GM19239 (cell line): ENCODE measurements at regions not wholly inside any gene's neighbourhood (a gene's known extent, or its start where the extent isn't known, plus 50 kb on each side); places are given as distances from the start of the nearest gene placed in this dataset.

ENCODE experiments used
- DNase-seq: peaks from one replicate; pipeline ENCODE4 v3.0.0; 2011; ENCODE audit warnings: low spot score; ENCODE audit not compliant: insufficient read length
- FAIRE-seq: peaks from 2 replicates; lab custom pipeline; 2011; peaks lifted over from hg19 to GRCh38; lab: Jason Lieb, UNC

DNA sequence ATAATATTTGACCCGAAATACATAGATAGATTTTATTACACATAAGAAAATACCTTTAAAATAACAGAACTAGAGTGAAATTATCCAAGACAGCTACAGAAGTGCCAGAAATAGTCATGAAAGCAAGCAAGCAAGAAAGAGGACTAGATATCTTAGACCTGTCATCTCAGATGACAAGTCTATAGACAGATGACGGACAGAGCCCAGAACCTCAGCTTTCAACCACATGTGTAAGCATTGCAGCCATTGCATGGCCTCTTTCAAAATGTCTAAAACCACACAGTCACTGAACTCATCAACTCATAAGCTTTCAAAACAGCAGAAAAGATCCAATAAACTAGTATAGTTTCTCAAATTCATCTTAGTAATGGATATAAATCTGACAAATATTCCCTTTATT lies 59.8 kb upstream of the FHIT start:
- FAIRE-seq: no peak
- no peak for DNase-seq

DNA sequence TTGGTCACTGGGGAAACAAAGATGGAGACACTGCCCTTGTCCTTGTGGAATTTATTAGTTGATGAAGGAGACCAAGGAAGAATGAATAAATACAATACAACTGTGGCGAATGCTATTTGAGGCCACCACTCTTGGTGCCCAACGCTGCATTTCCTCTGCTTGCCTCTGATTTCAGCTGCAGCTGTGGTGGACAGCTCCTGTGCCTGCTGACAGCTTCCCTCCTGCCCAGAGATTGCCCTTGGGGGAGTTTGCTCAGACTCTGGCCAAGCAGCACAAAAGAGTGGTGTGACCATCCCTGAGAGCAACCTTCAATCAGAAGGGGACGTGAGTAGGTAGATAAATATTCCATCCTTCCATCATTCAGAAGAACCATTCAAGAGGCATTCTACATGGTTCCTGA lies 64.6 kb upstream of the FHIT start:
- no peak for DNase-seq
- FAIRE-seq: no peak

DNA sequence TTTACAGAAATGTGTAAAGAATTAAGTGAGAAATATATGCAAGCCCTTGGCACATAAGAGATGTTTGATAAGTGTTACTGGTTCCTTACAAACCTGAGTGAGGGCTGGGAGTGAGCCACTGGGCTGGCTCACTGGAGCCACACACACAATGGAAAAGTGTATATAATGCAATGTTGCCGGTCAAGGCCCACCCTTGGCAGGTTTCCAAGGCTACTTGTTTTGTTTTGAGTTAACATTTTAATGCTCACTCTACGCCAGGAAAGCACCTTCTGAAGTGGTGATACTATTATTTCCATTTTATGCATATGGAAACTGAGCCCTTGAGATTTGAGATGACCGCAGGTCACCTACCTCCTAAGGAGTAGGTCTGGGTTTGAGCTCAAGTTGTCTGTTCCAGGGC lies 71.8 kb upstream of the FHIT start:
- no peak for FAIRE-seq
- no peak for DNase-seq

DNA sequence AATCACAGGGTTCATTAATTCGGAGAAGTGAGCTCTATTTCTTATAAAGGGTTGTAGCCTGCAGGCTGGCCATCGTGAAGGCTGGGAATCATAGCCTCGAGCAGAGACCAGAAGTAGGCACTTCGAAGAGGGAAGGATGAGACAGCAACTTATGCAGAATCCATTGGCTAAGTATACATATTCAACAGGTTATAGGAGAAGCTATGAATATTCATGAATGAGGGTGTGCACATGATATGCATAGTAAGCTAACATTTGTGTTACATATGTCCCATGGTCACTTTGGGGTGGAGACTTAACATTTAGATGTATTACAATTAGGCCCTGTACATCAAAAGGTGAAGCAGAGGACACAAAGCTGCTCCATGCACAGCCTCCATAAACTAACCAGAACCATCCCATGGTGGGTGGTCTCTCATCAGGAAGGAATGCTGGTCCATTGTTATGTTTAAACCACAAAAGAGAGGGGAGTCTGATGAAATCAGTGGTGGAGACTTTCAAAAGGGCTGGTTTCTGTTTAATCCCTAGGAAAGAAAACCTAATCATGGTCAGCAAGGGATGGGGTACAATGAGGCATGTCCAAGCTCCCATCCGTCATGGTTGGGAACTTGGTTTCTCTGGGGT lies 80.8 kb upstream of the FHIT start:
- FAIRE-seq (no peak), DNase-seq (no peak)

DNA sequence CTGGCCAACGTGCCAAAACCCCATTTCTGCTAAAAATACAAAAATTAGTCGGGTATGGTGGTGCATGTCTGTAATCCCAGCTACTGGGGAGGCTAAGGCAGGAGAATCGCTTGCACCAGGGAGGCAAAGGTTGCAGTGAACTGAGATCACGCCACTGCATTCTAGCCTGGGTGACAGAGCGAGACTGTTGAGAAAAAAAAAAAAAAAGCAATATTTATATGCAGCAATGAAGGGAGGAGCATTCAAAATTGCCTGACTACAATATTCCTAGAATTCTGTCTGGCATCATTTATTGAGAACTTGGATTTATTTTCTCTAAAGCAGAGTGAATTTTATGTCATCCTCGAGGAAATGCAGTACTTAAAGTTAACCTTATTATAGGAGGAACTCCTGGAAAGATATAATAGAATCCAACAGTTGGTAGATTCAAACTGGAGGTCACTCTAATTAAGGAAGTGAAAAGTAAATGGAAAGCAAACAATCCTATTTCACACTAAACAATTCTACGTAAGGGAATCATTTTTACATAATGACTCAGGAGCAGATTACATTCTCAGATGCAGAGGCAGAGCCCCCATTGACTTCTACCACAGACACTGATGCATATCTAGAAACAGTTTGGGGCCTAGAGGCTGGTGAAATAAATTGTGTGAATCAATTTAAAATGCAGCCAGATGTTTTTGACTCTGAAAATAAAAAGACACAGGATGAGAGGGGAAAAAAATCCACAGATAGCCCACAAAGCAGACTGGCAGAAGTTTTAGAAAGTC lies 82.1 kb upstream of the FHIT start:
- DNase-seq (no peak), FAIRE-seq (no peak)

DNA sequence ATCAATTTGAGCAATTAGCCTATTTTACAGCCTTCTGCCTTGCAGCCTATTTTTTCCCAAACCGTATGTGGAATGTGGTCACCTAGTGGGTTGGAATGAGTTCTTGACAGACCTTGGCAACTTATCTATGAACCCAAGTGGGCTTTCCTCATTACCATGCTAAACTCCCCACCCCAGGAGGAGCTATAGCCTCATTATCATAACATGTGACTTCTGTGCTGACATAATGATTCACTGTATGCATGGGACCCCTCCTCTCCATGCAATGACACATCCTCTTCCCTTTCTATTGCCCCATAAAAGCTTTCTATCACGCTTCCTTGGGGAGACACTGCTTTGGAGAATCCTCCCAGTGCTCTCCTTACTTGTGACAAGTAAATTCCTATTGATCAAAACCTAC lies 83.5 kb upstream of the FHIT start:
- FAIRE-seq (no peak), DNase-seq (no peak)

DNA sequence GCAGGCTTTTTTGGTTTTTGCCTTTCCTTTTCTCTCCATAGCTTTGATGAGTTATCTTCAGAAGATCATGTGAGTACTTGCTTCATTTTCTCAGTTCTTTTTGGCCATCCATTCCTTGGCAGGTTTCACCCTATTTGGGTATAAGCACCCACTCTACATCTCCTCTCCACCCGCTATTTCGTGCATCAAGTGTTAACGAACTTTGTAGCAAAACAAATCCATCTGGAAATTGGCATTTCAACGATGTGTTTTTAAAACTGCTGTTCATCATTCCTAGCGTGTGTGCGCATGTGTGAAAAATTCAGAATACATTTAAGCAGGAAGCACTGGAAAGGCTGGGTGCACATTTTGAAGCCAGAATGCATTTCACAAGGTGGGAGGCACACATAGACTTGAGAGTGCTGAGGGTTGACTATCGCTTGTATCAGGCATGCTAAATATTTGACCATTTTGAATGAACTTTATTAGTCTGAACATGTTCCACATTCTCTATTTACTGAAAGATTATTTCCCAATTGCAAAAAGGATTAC lies 89.7 kb upstream of the FHIT start:
- DNase-seq (no peak), FAIRE-seq (no peak)

DNA sequence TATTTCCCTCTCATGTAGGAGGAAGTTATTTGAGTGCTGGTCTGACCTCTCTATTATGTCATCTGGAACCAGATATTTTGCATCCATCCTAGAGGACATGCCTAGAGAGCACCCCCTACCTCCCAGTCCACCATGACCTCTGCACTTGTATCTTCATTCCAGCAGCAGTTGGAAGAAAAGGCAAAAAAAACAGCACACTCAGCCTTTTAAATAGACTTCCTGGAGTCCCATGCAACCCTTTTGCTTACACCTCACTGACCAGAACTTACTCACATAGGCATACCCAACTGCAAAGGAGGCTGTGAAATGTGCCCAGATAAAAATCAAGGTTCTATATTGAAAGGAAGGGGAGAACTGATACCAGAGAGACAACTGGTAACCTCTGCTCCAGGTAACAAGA lies 92.3 kb upstream of the FHIT start:
- no peak for FAIRE-seq

DNA sequence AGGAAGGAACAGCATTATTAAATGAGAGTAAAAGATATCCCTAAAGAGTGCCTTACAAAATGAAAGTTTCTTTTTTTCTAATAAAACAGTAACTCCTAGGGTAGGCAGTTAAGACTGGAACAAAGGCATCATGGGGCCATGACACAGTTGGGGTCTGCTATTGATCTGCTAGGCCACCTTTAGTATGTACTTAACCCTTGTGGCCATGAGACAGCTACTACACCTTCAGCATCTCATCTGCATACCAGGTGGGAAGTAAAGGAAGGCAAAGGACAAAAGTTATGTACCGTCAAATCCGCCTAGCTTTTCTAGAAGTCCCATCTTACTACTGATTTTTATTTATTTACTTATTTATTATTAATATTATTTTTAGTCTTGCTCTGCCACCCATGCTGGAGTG lies 93.8 kb upstream of the FHIT start:
- DNase-seq: no peak
- no peak for FAIRE-seq

More for the DNA sequence above, 92.3 kb upstream of the FHIT start:
- no peak for DNase-seq

DNA sequence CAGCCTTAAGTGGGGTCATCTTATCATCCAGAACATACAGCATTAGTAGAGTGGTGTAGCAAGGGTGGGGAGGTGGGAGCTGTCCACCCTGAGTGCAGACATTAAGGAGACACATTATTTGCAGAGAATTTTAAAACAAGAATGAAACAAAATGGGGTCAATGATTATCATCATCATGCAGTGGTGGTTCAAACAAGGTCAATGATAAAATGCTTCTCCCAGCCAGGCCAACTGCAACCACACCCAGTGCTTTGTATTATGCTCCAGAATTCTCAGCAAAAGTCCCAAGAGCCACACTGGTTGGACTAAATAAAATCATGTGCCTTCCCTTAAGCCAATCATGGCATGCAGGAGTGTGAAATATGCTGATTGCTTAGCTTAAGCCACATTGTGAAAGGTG lies 96.7 kb upstream of the FHIT start:
- DNase-seq: no peak
- FAIRE-seq: no peak

DNA sequence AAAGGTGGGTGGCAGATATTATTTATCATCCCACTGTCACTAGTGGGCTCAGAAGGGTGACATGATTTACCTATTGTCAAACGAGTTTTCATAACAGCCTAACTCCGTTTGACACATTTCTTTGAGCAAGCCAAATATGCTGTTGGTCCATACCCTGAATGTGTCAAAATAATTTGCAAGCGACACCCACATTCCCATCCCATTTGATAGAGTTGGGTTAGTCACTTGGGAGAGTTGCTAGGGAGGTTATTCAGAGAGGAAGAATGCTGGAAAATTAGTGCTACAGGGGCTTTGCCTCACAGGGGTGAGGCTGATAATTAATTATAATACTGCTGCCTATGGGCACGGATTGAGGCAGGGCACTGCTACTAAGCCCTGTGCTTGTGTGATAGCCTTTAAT lies 98.5 kb upstream of the FHIT start:
- DNase-seq: no peak
- no peak for FAIRE-seq

DNA sequence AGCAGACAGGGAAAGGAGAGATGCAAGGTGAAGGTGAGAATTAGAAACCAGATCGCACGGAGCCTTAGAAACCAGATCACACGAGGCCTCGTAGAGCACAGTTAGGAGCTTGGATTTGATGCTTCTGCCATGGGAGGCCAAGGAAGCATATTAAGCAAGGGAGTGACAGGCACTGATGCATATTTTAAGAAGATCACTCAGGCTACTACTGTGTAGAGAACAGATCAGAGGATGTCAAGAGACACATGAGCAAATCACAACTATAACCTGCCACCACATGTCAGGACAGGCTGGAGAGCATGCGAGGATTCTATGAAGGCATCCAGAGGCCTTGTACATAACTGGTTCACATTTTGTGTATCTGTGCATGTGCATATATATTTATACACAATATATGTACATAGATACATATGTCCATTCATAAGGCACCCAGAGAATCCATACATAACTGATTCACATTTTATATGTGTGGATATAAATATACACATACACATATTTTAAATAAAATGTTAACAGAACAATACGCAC lies 99.6 kb upstream of the FHIT start:
- no peak for FAIRE-seq
- DNase-seq: no peak

DNA sequence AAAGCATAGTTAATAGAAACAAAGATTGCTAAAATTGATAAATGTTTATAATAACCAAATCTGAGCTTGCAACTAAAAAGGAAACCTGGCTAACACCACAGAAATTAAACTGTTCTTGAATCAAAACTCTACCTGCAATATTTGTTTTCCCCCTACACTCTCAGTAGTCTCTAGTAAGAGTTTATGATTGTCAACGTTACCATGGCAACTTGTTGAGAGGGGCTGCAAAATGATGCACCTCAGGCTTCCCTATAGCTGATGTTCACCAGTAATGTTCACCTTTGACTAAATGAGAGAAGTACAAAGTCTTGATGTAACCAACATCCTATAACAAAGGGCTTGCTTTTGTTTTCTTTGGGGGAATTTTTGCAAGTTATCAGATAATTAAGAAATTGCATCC lies 101.1 kb upstream of the FHIT start:
- DNase-seq (no peak), FAIRE-seq (no peak)

DNA sequence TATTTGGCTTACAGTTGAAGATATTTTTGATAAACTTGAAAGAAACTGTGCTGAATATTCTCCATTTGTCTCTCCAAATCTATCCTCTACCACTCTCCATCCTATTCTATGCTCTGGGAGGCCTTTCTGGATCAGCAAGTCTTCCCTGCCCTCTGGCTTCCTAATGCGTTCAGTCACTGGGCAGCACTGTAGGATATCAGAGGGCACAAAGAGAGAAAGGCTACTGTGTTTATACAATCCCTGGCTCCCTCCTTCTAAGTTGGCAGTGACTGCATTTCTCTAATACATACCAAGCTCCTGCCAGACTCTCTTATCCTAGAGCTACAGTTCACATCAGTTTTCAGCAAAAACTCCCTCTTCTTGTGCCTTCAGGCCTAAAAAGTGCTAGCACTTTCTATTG lies 102.1 kb upstream of the FHIT start:
- no peak for DNase-seq
- no peak for FAIRE-seq

DNA sequence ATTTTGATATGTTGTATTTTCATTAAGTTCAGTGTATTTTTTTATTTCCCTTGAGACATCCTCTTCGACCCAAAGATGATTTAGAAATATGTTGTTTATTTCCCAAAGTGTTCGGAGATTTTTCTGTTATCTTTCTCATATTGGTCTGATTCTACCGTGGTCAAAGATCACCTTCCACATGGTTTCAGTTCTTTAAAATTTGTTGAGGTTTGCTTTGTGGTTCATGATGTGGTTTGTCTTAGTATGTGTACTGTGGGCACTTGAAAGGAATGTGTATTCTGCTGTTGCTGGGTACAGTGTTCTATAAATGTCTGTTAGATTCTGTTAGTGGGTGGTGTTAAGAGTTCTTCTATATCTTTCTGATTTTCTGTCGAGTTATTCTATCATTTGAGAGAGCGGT lies 103.4 kb upstream of the FHIT start:
- FAIRE-seq: peak; percentile 84

DNA sequence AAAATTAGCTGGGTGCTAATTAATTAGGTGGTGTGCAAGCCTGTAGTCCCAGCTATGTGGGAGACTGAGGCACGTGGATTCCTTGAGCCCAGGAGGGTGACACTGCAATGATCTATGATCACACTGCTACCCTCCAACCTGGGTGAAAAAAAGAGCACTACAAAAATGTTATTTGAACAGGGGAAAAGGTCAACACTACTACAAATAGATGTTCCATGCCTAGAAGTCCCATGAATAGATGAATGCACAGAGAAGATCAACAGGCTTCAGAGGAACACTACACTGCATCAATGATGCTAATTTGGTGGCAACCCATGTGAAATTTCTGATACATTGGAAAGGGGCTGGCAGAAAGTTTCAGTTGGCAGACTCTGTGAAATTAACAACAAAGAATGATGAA lies 105.4 kb upstream of the FHIT start:
- FAIRE-seq (no peak), DNase-seq (no peak)

More for the DNA sequence above, 103.4 kb upstream of the FHIT start:
- no peak for DNase-seq

DNA sequence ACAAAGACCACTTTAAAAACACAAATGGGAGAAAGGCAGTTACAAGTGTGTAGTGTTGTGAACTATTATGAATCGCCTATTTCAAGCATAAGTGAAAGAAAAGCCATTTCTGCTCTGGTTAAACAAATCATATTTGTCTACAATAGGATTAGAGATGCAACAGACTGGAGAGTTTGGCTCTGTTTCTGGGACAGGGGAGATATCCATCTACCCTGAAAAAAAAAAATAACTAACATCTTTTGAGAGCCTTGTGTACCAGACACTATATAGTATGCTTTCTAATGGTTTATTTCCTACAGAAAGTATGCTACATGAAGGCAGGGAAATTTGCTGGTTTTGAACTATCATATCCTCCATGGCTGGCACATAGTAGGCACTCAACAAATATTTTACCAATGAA lies 106.7 kb upstream of the FHIT start:
- no peak for FAIRE-seq
- DNase-seq: no peak

DNA sequence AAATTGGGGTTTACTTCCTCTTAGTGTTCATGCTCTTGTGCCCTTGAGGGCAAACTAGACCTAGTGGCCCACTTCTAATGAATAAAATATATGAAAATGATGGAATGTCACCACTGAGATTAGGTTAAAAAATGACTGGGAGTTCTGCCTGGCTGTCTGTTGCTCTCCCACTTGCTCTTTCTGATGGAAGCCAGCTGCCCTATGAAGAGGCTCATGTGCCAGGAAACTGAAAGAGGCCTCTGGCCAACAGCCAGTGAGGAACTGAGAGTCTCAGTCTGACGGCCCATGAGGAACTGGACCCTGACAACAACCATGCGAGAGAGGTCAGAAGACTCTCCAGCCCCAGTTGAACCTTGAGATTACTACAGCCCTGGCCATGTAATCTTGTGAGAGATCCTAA lies 107.1 kb upstream of the FHIT start:
- FAIRE-seq (peak; percentile 99), DNase-seq (peak; percentile 53)

DNA sequence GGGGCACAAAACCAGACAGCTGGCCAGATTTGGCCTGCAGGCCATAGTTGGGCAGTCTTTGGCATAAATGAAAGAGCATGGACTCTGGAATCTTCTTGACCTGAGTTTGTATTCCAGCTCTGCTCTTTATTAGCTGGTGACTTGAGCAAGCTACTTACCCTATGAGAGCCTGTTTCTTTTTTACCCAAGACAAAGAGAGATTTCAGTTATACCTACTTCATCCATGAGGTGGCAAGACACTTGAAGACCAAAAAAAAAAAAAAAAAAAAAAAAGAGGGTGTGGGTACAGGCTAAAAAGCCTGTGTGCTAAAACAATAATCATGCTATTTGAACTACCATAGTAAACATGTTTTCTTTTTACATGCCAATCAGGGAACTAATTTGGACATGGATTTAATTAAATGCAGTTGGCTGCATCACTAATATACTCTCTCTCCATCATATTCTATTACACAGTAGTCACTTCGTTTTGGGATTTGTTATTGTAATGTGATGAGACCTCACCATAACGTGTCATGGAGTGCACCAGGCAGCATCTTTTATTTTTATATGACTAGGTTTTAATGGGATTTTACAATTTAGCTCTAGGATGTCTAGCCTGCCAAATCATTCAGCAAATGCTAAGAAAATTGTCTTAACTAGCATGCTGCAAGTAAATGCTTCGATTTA lies 109.2 kb upstream of the FHIT start:
- no peak for DNase-seq
- FAIRE-seq: no peak

DNA sequence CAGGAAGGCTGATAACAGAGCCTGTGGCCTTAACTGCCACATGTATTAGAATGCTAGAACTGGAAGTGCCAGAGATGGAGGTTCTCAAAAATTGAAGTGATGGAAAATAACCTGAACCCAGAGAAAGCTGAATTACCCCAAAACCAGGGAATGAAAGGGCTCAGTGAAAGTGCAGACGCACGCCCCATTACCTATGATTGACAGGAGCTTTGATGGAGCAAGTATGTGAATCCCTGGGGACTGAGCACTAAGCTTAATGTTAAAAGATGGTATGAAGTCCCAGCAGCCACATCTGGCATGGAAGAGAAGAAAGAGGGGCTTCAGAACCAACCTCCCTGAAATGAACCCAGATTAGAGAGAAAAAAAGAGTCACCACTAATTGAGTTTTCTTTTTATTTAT lies 118.4 kb upstream of the FHIT start:
- FAIRE-seq: no peak
- DNase-seq: no peak

DNA sequence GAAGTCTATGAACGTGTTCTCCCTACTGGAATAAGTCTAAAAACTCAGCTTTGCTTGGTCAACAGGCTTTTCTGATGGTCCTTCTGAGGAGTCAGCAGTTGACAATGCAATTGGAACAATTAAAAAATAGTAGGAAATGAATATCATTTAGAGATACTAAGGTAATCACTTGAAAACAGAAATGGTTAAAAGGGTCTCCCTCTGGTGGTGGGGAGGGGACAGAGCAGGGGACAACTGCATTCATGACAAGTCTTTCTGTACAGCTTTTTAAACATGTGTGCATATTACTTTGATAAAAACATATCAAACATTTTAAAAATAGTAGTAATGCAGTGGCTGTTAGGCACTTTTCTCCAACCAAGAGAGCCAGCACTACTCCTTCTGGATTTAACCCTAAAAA lies 119.9 kb upstream of the FHIT start:
- DNase-seq (peak; percentile 9), FAIRE-seq (peak; percentile 44)
